ENCODE measurements at regions not wholly inside any gene's neighbourhood (a gene's known extent, or its start where the extent isn't known, plus 50 kb on each side); places are given as distances from the start of the nearest gene placed in this dataset.

DNA sequence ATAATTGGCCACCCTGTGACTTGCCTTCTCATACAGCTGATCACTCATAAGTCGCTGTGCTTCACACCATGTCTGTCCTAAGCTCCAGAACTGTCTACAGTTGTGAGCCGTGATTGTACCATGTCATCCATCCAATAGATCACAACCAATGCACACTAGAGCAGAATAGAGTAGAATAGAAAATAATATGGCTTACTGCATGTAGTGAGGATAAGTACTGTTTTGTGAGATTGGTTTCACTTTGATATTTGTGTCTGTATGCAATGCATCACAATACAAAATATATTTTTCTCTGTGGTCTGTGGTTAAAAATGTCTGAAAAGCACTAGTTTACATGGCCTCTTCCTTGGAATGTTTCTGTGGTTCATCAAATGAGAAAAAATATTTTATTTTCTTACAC, 237.6 kb upstream of the PRKD1 start:
- TF ChIP-seq, protein P1, sequence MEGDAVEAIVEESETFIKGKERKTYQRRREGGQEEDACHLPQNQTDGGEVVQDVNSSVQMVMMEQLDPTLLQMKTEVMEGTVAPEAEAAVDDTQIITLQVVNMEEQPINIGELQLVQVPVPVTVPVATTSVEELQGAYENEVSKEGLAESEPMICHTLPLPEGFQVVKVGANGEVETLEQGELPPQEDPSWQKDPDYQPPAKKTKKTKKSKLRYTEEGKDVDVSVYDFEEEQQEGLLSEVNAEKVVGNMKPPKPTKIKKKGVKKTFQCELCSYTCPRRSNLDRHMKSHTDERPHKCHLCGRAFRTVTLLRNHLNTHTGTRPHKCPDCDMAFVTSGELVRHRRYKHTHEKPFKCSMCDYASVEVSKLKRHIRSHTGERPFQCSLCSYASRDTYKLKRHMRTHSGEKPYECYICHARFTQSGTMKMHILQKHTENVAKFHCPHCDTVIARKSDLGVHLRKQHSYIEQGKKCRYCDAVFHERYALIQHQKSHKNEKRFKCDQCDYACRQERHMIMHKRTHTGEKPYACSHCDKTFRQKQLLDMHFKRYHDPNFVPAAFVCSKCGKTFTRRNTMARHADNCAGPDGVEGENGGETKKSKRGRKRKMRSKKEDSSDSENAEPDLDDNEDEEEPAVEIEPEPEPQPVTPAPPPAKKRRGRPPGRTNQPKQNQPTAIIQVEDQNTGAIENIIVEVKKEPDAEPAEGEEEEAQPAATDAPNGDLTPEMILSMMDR (IDR thresholded peaks at IDR 0.05) = no peak
- no peak for TF ChIP-seq POLR2A (IDR thresholded peaks at IDR 0.05)
